Prostate gland (tissue), 2 donors: ENCODE measurements at regions not wholly inside any gene's neighbourhood (a gene's known extent, or its start where the extent isn't known, plus 50 kb on each side); places are given as distances from the start of the nearest gene placed in this dataset.

Experiments used
- DNase-seq: peaks from one replicate; pipeline ENCODE4 v3.0.0-alpha.2; 2019; ENCODE audit warnings: low spot score
- H3K27ac ChIP-seq, 2 donors: fragments of 200-600 bp; sonication (generic); 2 replicates each; pipeline ENCODE4 v1.5.1; 2017 to 2019
- H3K27me3 ChIP-seq: fragments of 200-600 bp; sonication (generic); replicated peaks from 2 replicates; pipeline ENCODE4 v1.5.1; 2019; ENCODE audit not compliant: insufficient read depth
- H3K36me3 ChIP-seq, 2 donors: fragments of 200-600 bp; sonication (generic); 1 replicate in 1 of 2; 2 replicates in 1 of 2; pipeline versions ENCODE4 v1.5.1 to v1.8.1; 2017 to 2019
- H3K4me1 ChIP-seq: fragments of 200-600 bp; sonication (generic); replicated peaks from 2 replicates; pipeline ENCODE4 v1.5.1; 2019
- H3K4me3 ChIP-seq, 2 donors: fragments of 200-600 bp; sonication (generic); 2 replicates each; pipeline ENCODE4 v1.5.1; 2017 to 2019
- H3K9me3 ChIP-seq: fragments of 200-600 bp; sonication (generic); 2 replicates; pipeline ENCODE4 v1.5.1; 2017
- CTCF ChIP-seq, 4 experiments: fragments of 200-600 bp in 2 of 4; fragments of 450-650 bp in 2 of 4; sonication (generic) in 2 of 4; IDR thresholded peaks; 1 replicate in 3 of 4; 2 replicates in 1 of 4; pipeline ENCODE4 v1.5.1; 2016 to 2019; ENCODE audit warnings: antibody characterized with exemption in 4 of 4, mild to moderate bottlenecking in 2 of 4, moderate library complexity in 2 of 4
- POLR2A ChIP-seq: fragments of 450-650 bp; IDR thresholded peaks from one replicate; pipeline ENCODE4 v1.6.1; 2016; ENCODE audit warnings: antibody characterized with exemption, mild to moderate bottlenecking
- POLR2AphosphoS5 ChIP-seq: sonication (generic); formaldehyde crosslinking; IDR thresholded peaks from one replicate; pipeline ENCODE4 v1.6.1; 2017; ENCODE audit warnings: antibody characterized with exemption
- whole genome bisulfite sequencing: methylation state at CpG from one replicate; pipeline ENCODE4 v1.1.5; 2018; 5-methylcytosine and 5-hydroxymethylcytosine counted together
- intact Hi-C: fragments of 100-400 bp; cut with DNase I; formaldehyde crosslinking; loops from one replicate; pipeline ENCODE4 v1.14.2; 2022

DNA sequence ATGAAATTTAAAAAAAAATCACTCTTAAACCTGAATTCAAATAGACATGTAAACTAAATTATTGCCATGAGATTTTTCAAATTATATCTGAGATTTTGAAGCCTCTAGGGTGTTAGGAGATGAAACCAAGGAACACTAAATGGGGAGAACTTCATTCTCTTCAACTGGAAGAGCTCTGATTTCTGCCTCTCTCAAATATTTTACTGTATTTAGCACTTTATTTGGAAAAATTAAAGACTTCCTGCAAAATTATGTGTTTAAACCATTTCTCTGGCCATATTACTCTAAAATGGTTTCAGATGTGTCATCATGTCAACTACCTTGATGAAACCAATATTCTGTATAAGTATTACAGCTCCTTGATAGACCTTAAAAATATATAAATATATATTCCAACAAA lies 1571.6 kb upstream of the PRR20A start:
- H3K9me3 ChIP-seq, result no peaks in the 10 kb centered on the region
- intact Hi-C loops, result no loop called here
- no peaks in the 10 kb centered on the region for H3K27me3 ChIP-seq
- no peak overlapping the region for H3K27ac ChIP-seq
- H3K36me3 ChIP-seq, result no peaks in the 10 kb centered on the region
- TF ChIP-seq CTCF (IDR thresholded peaks at IDR 0.05), result no peak
- TF ChIP-seq POLR2AphosphoS5, result no peak
- no peak for TF ChIP-seq POLR2A
- H3K4me1 ChIP-seq, result no peaks in the 10 kb centered on the region
- no peak overlapping the region for H3K4me3 ChIP-seq
- DNase-seq, result no peak

GRCh38 chr13:55569514-55569913 lies 1571.2 kb upstream of the PRR20A start:
- no peak for TF ChIP-seq POLR2A
- TF ChIP-seq POLR2AphosphoS5, result no peak
- no peak for TF ChIP-seq CTCF (IDR thresholded peaks at IDR 0.05)
- no peaks in the 10 kb centered on the region for H3K27me3 ChIP-seq
- no peaks in the 10 kb centered on the region for H3K36me3 ChIP-seq
- no peak for DNase-seq
- H3K27ac ChIP-seq, result no peak overlapping the region
- intact Hi-C loops, result no loop called here
- no peaks in the 10 kb centered on the region for H3K4me1 ChIP-seq
- H3K4me3 ChIP-seq, result no peak overlapping the region
- H3K9me3 ChIP-seq, result no peaks in the 10 kb centered on the region

DNA sequence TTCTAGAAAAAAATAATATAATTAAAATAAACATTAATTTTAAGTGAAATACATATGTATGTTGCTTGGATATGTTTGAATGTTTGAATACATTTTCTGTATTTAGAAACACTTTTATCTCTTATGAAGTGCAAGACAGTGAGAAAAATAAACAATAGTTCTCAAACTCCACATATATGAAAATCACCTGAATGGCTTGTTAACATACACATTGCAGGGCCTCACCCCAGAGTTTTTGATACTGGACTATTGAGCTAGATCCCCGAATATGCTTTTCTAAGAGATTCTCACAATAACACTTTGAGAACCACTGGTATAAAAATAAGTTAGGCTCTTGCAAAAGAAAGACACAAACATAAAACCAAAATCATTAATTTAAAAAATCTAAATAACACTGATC lies 1570.3 kb upstream of the PRR20A start:
- Histone ChIP-seq H3K4me3 (no peak overlapping the region), H3K9me3 (no peaks in the 10 kb centered on the region), H3K27ac (no peak overlapping the region), H3K36me3 (no peaks in the 10 kb centered on the region), H3K4me1 (no peaks in the 10 kb centered on the region), H3K27me3 (no peaks in the 10 kb centered on the region)
- no peak for TF ChIP-seq POLR2AphosphoS5
- no peak for TF ChIP-seq CTCF (IDR thresholded peaks at IDR 0.05)
- TF ChIP-seq POLR2A, result no peak
- WGBS, result 88% methylated on average over 1 of the region's 1 CpG
- no peak for DNase-seq
- intact Hi-C loops, result no loop called here

GRCh38 chr13:55571237-55571867 lies 1569.4 kb upstream of the PRR20A start:
- DNase-seq, result no peak
- Histone ChIP-seq H3K27ac (no peak overlapping the region), H3K9me3 (no peaks in the 10 kb centered on the region), H3K27me3 (no peaks in the 10 kb centered on the region), H3K4me1 (no peaks in the 10 kb centered on the region), H3K4me3 (no peak overlapping the region), H3K36me3 (no peaks in the 10 kb centered on the region)
- TF ChIP-seq CTCF (IDR thresholded peaks at IDR 0.05) (no peak), POLR2A (no peak), POLR2AphosphoS5 (no peak)
- intact Hi-C loops, result no loop called here
- WGBS, result 77% methylated on average over 2 of the region's 2 CpGs

- Histone ChIP-seq H3K36me3 (no peaks in the 10 kb centered on the region), H3K4me1 (no peaks in the 10 kb centered on the region), H3K27ac (no peak overlapping the region), H3K9me3 (no peaks in the 10 kb centered on the region), H3K4me3 (no peak overlapping the region), H3K27me3 (no peaks in the 10 kb centered on the region)
- TF ChIP-seq CTCF (IDR thresholded peaks at IDR 0.05) (no peak), POLR2AphosphoS5 (no peak), POLR2A (no peak)
- DNase-seq, result no peak
- intact Hi-C loops, result no loop called here
Measured at GRCh38 chr13:55572408-55572807, 1568.3 kb upstream of the PRR20A start.
